ENCODE measurements at regions not wholly inside any gene's neighbourhood (a gene's known extent, or its start where the extent isn't known, plus 50 kb on each side); places are given as distances from the start of the nearest gene placed in this dataset.

DNA sequence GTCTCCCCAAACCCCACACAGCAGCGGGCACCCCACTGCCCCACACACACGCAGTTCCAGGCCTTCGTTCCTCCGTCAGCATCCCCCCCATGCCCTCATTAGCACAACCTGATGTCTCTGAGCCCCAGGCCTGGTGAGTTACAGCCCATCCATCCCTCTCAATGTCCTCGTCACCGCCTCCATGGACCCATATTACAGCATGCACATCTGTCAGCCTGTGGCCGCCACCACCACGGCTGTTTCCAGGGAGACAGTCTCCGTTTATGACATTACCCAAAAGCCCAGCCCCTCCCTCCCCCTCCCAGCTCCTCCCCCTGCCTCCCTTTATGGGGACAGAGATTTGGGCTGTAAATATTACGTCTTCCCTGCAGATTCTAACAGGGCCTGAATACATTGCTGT is 143.1 kb upstream of the LINGO1 start:
- TF ChIP-seq CTCF (IDR thresholded peaks at IDR 0.05) (no peak), EZH2 (IDR thresholded peaks at IDR 0.05; ENCODE audit: borderline replicate concordance, insufficient read depth, low read depth, low read length, poor library complexity, severe bottlenecking) (no peak)

Data from B cell (primary cell).